Smooth muscle cell (in vitro differentiated cells): ENCODE measurements at regions not wholly inside any gene's neighbourhood (a gene's known extent, or its start where the extent isn't known, plus 50 kb on each side); places are given as distances from the start of the nearest gene placed in this dataset.

Experiments
- DNase-seq: peaks from one replicate; lab custom pipeline; 2025; ENCODE audit not compliant: unreplicated experiment; lab: John Stamatoyannopoulos, UW
- H2AFZ ChIP-seq: fragments of 200-600 bp; sonication (generic); 2 replicates; pipeline ENCODE4 v1.6.0; 2016; ENCODE audit warnings: antibody characterized with exemption, low read depth, mild to moderate bottlenecking
- H3F3A ChIP-seq: fragments of 200-600 bp; sonication (generic); 2 replicates; pipeline ENCODE4 v1.6.0; 2017; ENCODE audit warnings: antibody characterized with exemption, low read depth
- H3K27ac ChIP-seq: fragments of 200-600 bp; sonication (generic); 2 replicates; pipeline ENCODE4 v1.5.1; 2016; ENCODE audit warnings: low read depth, mild to moderate bottlenecking
- H3K27me3 ChIP-seq: fragments of 200-600 bp; sonication (generic); 2 replicates; pipeline ENCODE4 v1.6.1; 2016; ENCODE audit warnings: low read depth, mild to moderate bottlenecking
- H3K36me3 ChIP-seq: fragments of 200-600 bp; sonication (generic); 2 replicates; pipeline ENCODE4 v1.5.1; 2016; ENCODE audit warnings: low read depth
- H3K4me1 ChIP-seq: fragments of 200-600 bp; sonication (generic); 2 replicates; pipeline ENCODE4 v1.5.1; 2016; ENCODE audit warnings: low read depth
- H3K4me2 ChIP-seq: fragments of 200-600 bp; sonication (generic); 2 replicates; pipeline ENCODE4 v1.6.0; 2016; ENCODE audit warnings: mild to moderate bottlenecking
- H3K4me3 ChIP-seq: fragments of 200-600 bp; sonication (generic); 2 replicates; pipeline ENCODE4 v1.5.1; 2016; ENCODE audit warnings: mild to moderate bottlenecking
- H3K79me2 ChIP-seq: fragments of 200-600 bp; sonication (generic); 2 replicates; pipeline ENCODE4 v1.6.0; 2016; ENCODE audit warnings: low read depth, mild to moderate bottlenecking
- H3K9ac ChIP-seq: fragments of 200-600 bp; sonication (generic); 2 replicates; pipeline ENCODE4 v1.6.0; 2016; ENCODE audit warnings: low read depth
- H3K9me3 ChIP-seq: fragments of 200-600 bp; sonication (generic); replicated peaks from 2 replicates; pipeline ENCODE4 v1.5.1; 2016; ENCODE audit warnings: low read depth
- H4K20me1 ChIP-seq: fragments of 200-600 bp; sonication (generic); 2 replicates; pipeline ENCODE4 v1.6.0; 2016; ENCODE audit warnings: low read depth
- WGBS: methylation state at CpG from one replicate; pipeline ENCODE4 v1.1.7; 2016; ENCODE audit warnings: low lambda C conversion rate; 5-methylcytosine and 5-hydroxymethylcytosine counted together
- TF ChIP-seq, protein P1 (sequence below): fragments of 200-600 bp; sonication (generic); IDR thresholded peaks from 2 replicates; pipeline ENCODE4 v1.5.1; 2017; ENCODE audit warnings: borderline replicate concordance, mild to moderate bottlenecking, antibody characterized with exemption; ENCODE audit not compliant: insufficient read depth, poor library complexity, severe bottlenecking

DNA sequence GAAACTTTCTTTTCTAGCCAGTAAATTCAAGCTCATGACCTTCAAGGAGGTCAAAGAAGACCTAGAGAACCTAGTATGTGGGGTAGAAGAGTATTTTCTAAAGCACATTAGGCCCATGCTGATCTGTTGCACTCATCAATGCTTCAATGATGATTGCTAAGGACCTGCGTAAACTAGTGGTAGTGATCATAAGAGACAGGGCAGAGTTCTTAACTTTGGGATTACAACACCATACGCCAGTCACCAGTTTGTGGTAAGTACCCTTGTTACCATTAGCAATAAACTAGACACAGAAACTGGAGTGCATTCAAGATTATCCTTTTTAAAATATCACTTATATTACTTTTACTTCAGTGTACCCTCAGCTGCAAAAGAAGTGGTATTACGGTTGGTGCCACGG is 490.3 kb downstream of the BUD13 start:
- Histone ChIP-seq H3K27me3 (peaks cover 4% of the 10 kb centered on the region), H3K4me3 (no peak overlapping the region), H3K9ac (no peak overlapping the region), H3K9me3 (no peaks in the 10 kb centered on the region), H3K79me2 (no peaks in the 10 kb centered on the region), H4K20me1 (no peaks in the 10 kb centered on the region), H3F3A (no peaks in the 10 kb centered on the region), H3K27ac (no peak overlapping the region), H3K4me2 (no peak overlapping the region), H3K4me1 (no peaks in the 10 kb centered on the region), H3K36me3 (no peaks in the 10 kb centered on the region), H2AFZ (no peak overlapping the region)
- WGBS, result 89% methylated on average over 4 of the region's 4 CpGs
- TF ChIP-seq, protein P1, sequence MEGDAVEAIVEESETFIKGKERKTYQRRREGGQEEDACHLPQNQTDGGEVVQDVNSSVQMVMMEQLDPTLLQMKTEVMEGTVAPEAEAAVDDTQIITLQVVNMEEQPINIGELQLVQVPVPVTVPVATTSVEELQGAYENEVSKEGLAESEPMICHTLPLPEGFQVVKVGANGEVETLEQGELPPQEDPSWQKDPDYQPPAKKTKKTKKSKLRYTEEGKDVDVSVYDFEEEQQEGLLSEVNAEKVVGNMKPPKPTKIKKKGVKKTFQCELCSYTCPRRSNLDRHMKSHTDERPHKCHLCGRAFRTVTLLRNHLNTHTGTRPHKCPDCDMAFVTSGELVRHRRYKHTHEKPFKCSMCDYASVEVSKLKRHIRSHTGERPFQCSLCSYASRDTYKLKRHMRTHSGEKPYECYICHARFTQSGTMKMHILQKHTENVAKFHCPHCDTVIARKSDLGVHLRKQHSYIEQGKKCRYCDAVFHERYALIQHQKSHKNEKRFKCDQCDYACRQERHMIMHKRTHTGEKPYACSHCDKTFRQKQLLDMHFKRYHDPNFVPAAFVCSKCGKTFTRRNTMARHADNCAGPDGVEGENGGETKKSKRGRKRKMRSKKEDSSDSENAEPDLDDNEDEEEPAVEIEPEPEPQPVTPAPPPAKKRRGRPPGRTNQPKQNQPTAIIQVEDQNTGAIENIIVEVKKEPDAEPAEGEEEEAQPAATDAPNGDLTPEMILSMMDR, result no peak
- DNase-seq, result no peak

- Histone ChIP-seq H3K79me2 (no peaks in the 10 kb centered on the region), H3K4me3 (no peak overlapping the region), H3K4me1 (no peaks in the 10 kb centered on the region), H3K27ac (no peak overlapping the region), H3K4me2 (no peak overlapping the region), H3F3A (no peaks in the 10 kb centered on the region), H3K9ac (no peak overlapping the region), H2AFZ (no peak overlapping the region), H3K27me3 (peaks cover 4% of the 10 kb centered on the region), H3K36me3 (no peaks in the 10 kb centered on the region), H3K9me3 (no peaks in the 10 kb centered on the region), H4K20me1 (no peaks in the 10 kb centered on the region)
- DNase-seq, result no peak
- TF ChIP-seq, protein P1, result peak; percentile 14
- 92% methylated on average over 13 of the region's 13 CpGs for WGBS
Measured at GRCh38 chr11:116281173-116282160, 491.3 kb downstream of the BUD13 start.

DNA sequence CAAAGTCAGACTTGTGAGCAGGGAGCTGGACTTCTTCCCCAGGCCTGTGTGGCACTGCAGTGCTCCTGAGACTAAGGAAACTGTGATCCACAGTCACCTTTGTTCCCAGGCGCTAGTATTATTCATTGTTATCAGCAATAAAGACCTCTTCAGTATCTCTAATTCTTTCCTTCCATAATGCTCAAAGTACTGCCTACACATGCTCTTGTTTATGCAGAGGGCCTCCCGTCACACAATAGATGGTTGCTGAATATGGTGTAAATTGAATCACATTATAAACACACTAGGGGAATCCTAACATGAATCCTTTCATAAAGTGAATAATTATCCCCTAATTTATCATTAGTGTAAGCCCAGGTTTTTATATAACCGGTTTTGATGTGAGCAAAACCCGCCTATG is 493.3 kb downstream of the BUD13 start:
- Histone ChIP-seq H2AFZ (no peak overlapping the region), H4K20me1 (no peaks in the 10 kb centered on the region), H3K9ac (no peak overlapping the region), H3K27me3 (peaks cover 4% of the 10 kb centered on the region), H3K9me3 (no peaks in the 10 kb centered on the region), H3K27ac (no peak overlapping the region), H3F3A (no peaks in the 10 kb centered on the region), H3K79me2 (no peaks in the 10 kb centered on the region), H3K36me3 (no peaks in the 10 kb centered on the region), H3K4me3 (no peak overlapping the region), H3K4me1 (no peaks in the 10 kb centered on the region), H3K4me2 (no peak overlapping the region)
- no peak for DNase-seq
- TF ChIP-seq, protein P1, result no peak
- WGBS, result 91% methylated on average over 4 of the region's 4 CpGs
